ENCODE measurements at regions not wholly inside any gene's neighbourhood (a gene's known extent, or its start where the extent isn't known, plus 50 kb on each side); places are given as distances from the start of the nearest gene placed in this dataset.

DNA sequence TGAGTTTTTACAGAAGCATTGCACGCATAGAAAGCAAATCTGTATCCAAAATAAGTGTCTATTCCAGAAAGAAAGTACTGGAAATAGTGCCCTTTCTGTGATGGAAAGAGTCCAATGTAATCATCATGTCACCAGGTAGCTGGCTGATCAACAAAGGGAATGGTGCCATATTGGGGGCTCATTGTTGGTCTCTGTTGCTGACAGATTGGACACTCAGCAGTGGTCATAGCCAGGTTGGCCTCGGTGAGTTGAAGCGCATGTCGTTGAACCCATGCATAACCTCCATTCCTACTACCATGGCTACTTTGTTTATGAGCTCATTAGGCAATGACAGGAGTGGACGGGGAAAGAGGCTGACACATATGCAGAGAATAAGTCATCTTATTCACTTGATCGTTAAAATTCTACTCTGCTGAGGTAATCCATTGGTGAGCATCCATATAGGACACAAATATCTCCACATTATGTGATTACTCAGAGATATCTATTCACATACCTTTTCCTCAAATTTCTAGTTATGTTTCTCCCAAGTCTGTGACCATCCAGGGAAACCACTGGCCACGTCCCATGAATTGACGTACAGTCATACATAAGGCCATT, 560.5 kb downstream of the HAO1 start:
- Histone ChIP-seq H3K9me2 (no peaks in the 10 kb centered on the region), H3K4me1 (ENCODE audit: control insufficient read depth in 1 of 2, insufficient read depth in 2 of 2, low read depth in 1 of 2, low read length in 1 of 2) (no peaks in the 10 kb centered on the region), H3K9ac (no peak overlapping the region), H3K79me2 (ENCODE audit: insufficient read depth) (no peaks in the 10 kb centered on the region), H3F3A (replicated peaks; ENCODE audit: insufficient read depth) (no peaks in the 10 kb centered on the region), H3K36me3 (replicated peaks in 1 of 2; ENCODE audit: control insufficient read depth in 1 of 2, insufficient read depth in 2 of 2, low read length in 1 of 2) (no peaks in the 10 kb centered on the region), H3K27me3 (ENCODE audit: insufficient read depth) (no peaks in the 10 kb centered on the region), H3K9me3 (0 out of 2 replicates have a peak, but pooled peaks cover 3% of the 10 kb centered on the region), H4K20me1 (ENCODE audit: insufficient read depth) (no peaks in the 10 kb centered on the region), H3K4me2 (no peak overlapping the region), H3K27ac (ENCODE audit: low read depth in 2 of 2, low read length in 1 of 2) (no peak overlapping the region), H2AFZ (ENCODE audit: low read depth) (no peak overlapping the region), H3K4me3 (ENCODE audit: low read depth in 2 of 2, low read length in 1 of 2) (no peak overlapping the region)
- WGBS (ENCODE audit: low lambda C conversion rate), result 19% methylated on average over 8 of the region's 8 CpGs
- ChIA-PET POLR2A (no interaction called here), CTCF (no interaction called here)
- TF ChIP-seq REST (IDR thresholded peaks at IDR 0.05; ENCODE audit: low read depth, low read length), result no peak
- no peak for TF ChIP-seq TAF1 (IDR thresholded peaks at IDR 0.05; ENCODE audit: borderline replicate concordance, low read depth, low read length)
- TF ChIP-seq RXRA (IDR thresholded peaks at IDR 0.05; ENCODE audit: borderline replicate concordance, low read depth), result no peak
- no peak for TF ChIP-seq FOSL2 (IDR thresholded peaks at IDR 0.05; ENCODE audit: borderline replicate concordance, low read depth)
- TF ChIP-seq EP300 (IDR thresholded peaks at IDR 0.05; ENCODE audit: borderline replicate concordance in 1 of 2, low read depth in 1 of 2, low read length in 1 of 2), result no peak
- no peak for TF ChIP-seq USF1 (IDR thresholded peaks at IDR 0.05; ENCODE audit: borderline replicate concordance, low read depth)
- no peak for TF ChIP-seq YY1 (IDR thresholded peaks at IDR 0.05; ENCODE audit: low read depth)
- TF ChIP-seq, protein P1, sequence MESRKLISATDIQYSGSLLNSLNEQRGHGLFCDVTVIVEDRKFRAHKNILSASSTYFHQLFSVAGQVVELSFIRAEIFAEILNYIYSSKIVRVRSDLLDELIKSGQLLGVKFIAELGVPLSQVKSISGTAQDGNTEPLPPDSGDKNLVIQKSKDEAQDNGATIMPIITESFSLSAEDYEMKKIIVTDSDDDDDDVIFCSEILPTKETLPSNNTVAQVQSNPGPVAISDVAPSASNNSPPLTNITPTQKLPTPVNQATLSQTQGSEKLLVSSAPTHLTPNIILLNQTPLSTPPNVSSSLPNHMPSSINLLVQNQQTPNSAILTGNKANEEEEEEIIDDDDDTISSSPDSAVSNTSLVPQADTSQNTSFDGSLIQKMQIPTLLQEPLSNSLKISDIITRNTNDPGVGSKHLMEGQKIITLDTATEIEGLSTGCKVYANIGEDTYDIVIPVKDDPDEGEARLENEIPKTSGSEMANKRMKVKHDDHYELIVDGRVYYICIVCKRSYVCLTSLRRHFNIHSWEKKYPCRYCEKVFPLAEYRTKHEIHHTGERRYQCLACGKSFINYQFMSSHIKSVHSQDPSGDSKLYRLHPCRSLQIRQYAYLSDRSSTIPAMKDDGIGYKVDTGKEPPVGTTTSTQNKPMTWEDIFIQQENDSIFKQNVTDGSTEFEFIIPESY (IDR thresholded peaks at IDR 0.05; ENCODE audit: borderline replicate concordance, low read depth), result no peak
- TF ChIP-seq ELF1 (IDR thresholded peaks at IDR 0.05), result no peak
- no peak for TF ChIP-seq TCF12 (IDR thresholded peaks at IDR 0.05)
- TF ChIP-seq MAX (IDR thresholded peaks at IDR 0.05; ENCODE audit: low read depth), result no peak
- TF ChIP-seq IRF3 (IDR thresholded peaks at IDR 0.05; ENCODE audit: low read depth, low read length), result no peak
- TF ChIP-seq GATA2 (CRISPR knock-in tag; IDR thresholded peaks at IDR 0.05), result no peak
- DNase-seq, result no peak
